Globus pallidus (tissue), 1 donor: ENCODE measurements at regions not wholly inside any gene's neighbourhood (a gene's known extent, or its start where the extent isn't known, plus 50 kb on each side); places are given as distances from the start of the nearest gene placed in this dataset.

Experiments
- DNase-seq: peaks from one replicate; pipeline ENCODE4 v3.0.0-alpha.2; 2015; ENCODE audit warnings: low spot score

- no peak for DNase-seq
Observed at GRCh38 chr3:164235289-164236028, 842.8 kb downstream of the SI start.

GRCh38 chr3:164233951-164234350, 844.3 kb downstream of the SI start:
- DNase-seq: no peak

- DNase-seq: no peak
Observed at GRCh38 chr3:164231718-164232117, 846.6 kb downstream of the SI start.

GRCh38 chr3:164230385-164231094, 847.8 kb downstream of the SI start:
- DNase-seq: no peak

- DNase-seq: no peak
Observed at GRCh38 chr3:164224126-164224525, 854.2 kb downstream of the SI start.

- DNase-seq: no peak
Observed at GRCh38 chr3:164222197-164222596, 856.1 kb downstream of the SI start.

- no peak for DNase-seq
Observed at GRCh38 chr3:164221297-164221696, 857.0 kb downstream of the SI start.

GRCh38 chr3:164209363-164209762, 868.9 kb downstream of the SI start:
- no peak for DNase-seq

GRCh38 chr3:164208821-164209220, 869.5 kb downstream of the SI start:
- no peak for DNase-seq

- DNase-seq: no peak
Observed at GRCh38 chr3:164208048-164208447, 870.2 kb downstream of the SI start.

- DNase-seq: no peak
Observed at GRCh38 chr3:164200053-164200823, 878.1 kb downstream of the SI start.

- DNase-seq: no peak
Observed at GRCh38 chr3:164196477-164196876, 881.8 kb downstream of the SI start.

GRCh38 chr3:164194842-164195241, 883.5 kb downstream of the SI start:
- DNase-seq: no peak

- no peak for DNase-seq
Observed at GRCh38 chr3:164192974-164193373, 885.3 kb downstream of the SI start.

- DNase-seq: no peak
Observed at GRCh38 chr3:164190566-164190965, 887.7 kb downstream of the SI start.

- no peak for DNase-seq
Observed at GRCh38 chr3:164186095-164186494, 892.2 kb downstream of the SI start.

- no peak for DNase-seq
Observed at GRCh38 chr3:164179110-164179774, 899.1 kb downstream of the SI start.

GRCh38 chr3:164174059-164174458, 904.2 kb downstream of the SI start:
- no peak for DNase-seq

- DNase-seq: no peak
Observed at GRCh38 chr3:164155400-164155799, 922.9 kb downstream of the SI start.

GRCh38 chr3:164144824-164145223, 933.5 kb downstream of the SI start:
- no peak for DNase-seq

GRCh38 chr3:164132878-164133277, 945.4 kb downstream of the SI start:
- DNase-seq: no peak
